ENCODE measurements at regions not wholly inside any gene's neighbourhood (a gene's known extent, or its start where the extent isn't known, plus 50 kb on each side); places are given as distances from the start of the nearest gene placed in this dataset.

GRCh38 chrX:20437683-20438082 is 171.0 kb upstream of the RPS6KA3 start:
- TF ChIP-seq CTCF (conservative IDR thresholded peaks at IDR 0.05 in 1 of 2, IDR thresholded peaks at IDR 0.05 in 1 of 2; ENCODE audit: extremely low read depth in 1 of 2, insufficient read depth in 1 of 2, low read depth in 1 of 2, low read length in 2 of 2) (no peak), EZH2 (IDR thresholded peaks at IDR 0.05; ENCODE audit: borderline replicate concordance, low read length) (no peak)

All from mammary epithelial cell (primary cell).